ENCODE measurements at regions not wholly inside any gene's neighbourhood (a gene's known extent, or its start where the extent isn't known, plus 50 kb on each side); places are given as distances from the start of the nearest gene placed in this dataset.

GRCh38 chr7:26046150-26046549, 105.8 kb upstream of the NFE2L3 start:
- Histone ChIP-seq H2AFZ (ENCODE audit: low read length) (no peak overlapping the region), H3K36me3 (ENCODE audit: control insufficient read depth, insufficient read depth, low read length) (no peaks in the 10 kb centered on the region), H3K27ac (ENCODE audit: insufficient read depth, low read length) (no peak overlapping the region), H4K20me1 (ENCODE audit: control insufficient read depth, extremely low read depth, insufficient read depth, low read length) (no peaks in the 10 kb centered on the region), H3K27me3 (ENCODE audit: control insufficient read depth, insufficient read depth, low read length) (no peaks in the 10 kb centered on the region), H3K4me1 (ENCODE audit: control insufficient read depth, extremely low read depth, insufficient read depth, low read length) (no peaks in the 10 kb centered on the region), H3K79me2 (ENCODE audit: control insufficient read depth, insufficient read depth, low read length) (no peaks in the 10 kb centered on the region), H3K4me2 (ENCODE audit: extremely low read depth, insufficient read depth, low read length) (no peak overlapping the region), H3K4me3 (replicated peaks in 1 of 4; ENCODE audit: control extremely low read depth in 1 of 4, insufficient read depth in 1 of 4, low read depth in 3 of 4, low read length in 4 of 4) (no peak overlapping the region), H3K9ac (ENCODE audit: insufficient read depth, low read length) (no peak overlapping the region), H3K9me3 (ENCODE audit: control insufficient read depth, insufficient read depth, low read depth, low read length) (no peaks in the 10 kb centered on the region)
- no peak for DNase-seq (ENCODE audit: low read depth in 2 of 2)
- TF ChIP-seq CTCF (conservative IDR thresholded peaks at IDR 0.05 in 1 of 2, IDR thresholded peaks at IDR 0.05 in 1 of 2; ENCODE audit: low read depth in 1 of 2, low read length in 2 of 2) = no peak
- TF ChIP-seq EZH2 (IDR thresholded peaks at IDR 0.05; ENCODE audit: low read length, missing control alignments) = no peak

GRCh38 chr7:26046878-26047277, 105.1 kb upstream of the NFE2L3 start:
- H3K9me3 ChIP-seq (ENCODE audit: control insufficient read depth, insufficient read depth, low read depth, low read length) = no peaks in the 10 kb centered on the region
- H3K9ac ChIP-seq (ENCODE audit: insufficient read depth, low read length) = no peak overlapping the region
- no peak overlapping the region for H3K4me2 ChIP-seq (ENCODE audit: extremely low read depth, insufficient read depth, low read length)
- DNase-seq (ENCODE audit: low read depth in 2 of 2) = no peak
- no peaks in the 10 kb centered on the region for H4K20me1 ChIP-seq (ENCODE audit: control insufficient read depth, extremely low read depth, insufficient read depth, low read length)
- H3K4me3 ChIP-seq (replicated peaks in 1 of 4; ENCODE audit: control extremely low read depth in 1 of 4, insufficient read depth in 1 of 4, low read depth in 3 of 4, low read length in 4 of 4) = no peak overlapping the region
- no peak overlapping the region for H3K27ac ChIP-seq (ENCODE audit: insufficient read depth, low read length)
- no peaks in the 10 kb centered on the region for H3K36me3 ChIP-seq (ENCODE audit: control insufficient read depth, insufficient read depth, low read length)
- no peak overlapping the region for H2AFZ ChIP-seq (ENCODE audit: low read length)
- H3K79me2 ChIP-seq (ENCODE audit: control insufficient read depth, insufficient read depth, low read length) = no peaks in the 10 kb centered on the region
- no peak for TF ChIP-seq EZH2 (IDR thresholded peaks at IDR 0.05; ENCODE audit: low read length, missing control alignments)
- TF ChIP-seq CTCF (conservative IDR thresholded peaks at IDR 0.05 in 1 of 2, IDR thresholded peaks at IDR 0.05 in 1 of 2; ENCODE audit: low read depth in 1 of 2, low read length in 2 of 2) = no peak
- no peaks in the 10 kb centered on the region for H3K4me1 ChIP-seq (ENCODE audit: control insufficient read depth, extremely low read depth, insufficient read depth, low read length)
- H3K27me3 ChIP-seq (ENCODE audit: control insufficient read depth, insufficient read depth, low read length) = no peaks in the 10 kb centered on the region

GRCh38 chr7:26048663-26049062, 103.3 kb upstream of the NFE2L3 start:
- H3K4me3 ChIP-seq (replicated peaks in 1 of 4; ENCODE audit: control extremely low read depth in 1 of 4, insufficient read depth in 1 of 4, low read depth in 3 of 4, low read length in 4 of 4) = no peak overlapping the region
- no peak overlapping the region for H2AFZ ChIP-seq (ENCODE audit: low read length)
- no peaks in the 10 kb centered on the region for H3K79me2 ChIP-seq (ENCODE audit: control insufficient read depth, insufficient read depth, low read length)
- no peak overlapping the region for H3K27ac ChIP-seq (ENCODE audit: insufficient read depth, low read length)
- no peaks in the 10 kb centered on the region for H3K4me1 ChIP-seq (ENCODE audit: control insufficient read depth, extremely low read depth, insufficient read depth, low read length)
- DNase-seq (ENCODE audit: low read depth in 2 of 2) = no peak
- H3K9me3 ChIP-seq (ENCODE audit: control insufficient read depth, insufficient read depth, low read depth, low read length) = no peaks in the 10 kb centered on the region
- H3K9ac ChIP-seq (ENCODE audit: insufficient read depth, low read length) = no peak overlapping the region
- H3K27me3 ChIP-seq (ENCODE audit: control insufficient read depth, insufficient read depth, low read length) = no peaks in the 10 kb centered on the region
- no peak overlapping the region for H3K4me2 ChIP-seq (ENCODE audit: extremely low read depth, insufficient read depth, low read length)
- TF ChIP-seq EZH2 (IDR thresholded peaks at IDR 0.05; ENCODE audit: low read length, missing control alignments) = no peak
- TF ChIP-seq CTCF (conservative IDR thresholded peaks at IDR 0.05 in 1 of 2, IDR thresholded peaks at IDR 0.05 in 1 of 2; ENCODE audit: low read depth in 1 of 2, low read length in 2 of 2) = no peak
- no peaks in the 10 kb centered on the region for H4K20me1 ChIP-seq (ENCODE audit: control insufficient read depth, extremely low read depth, insufficient read depth, low read length)
- H3K36me3 ChIP-seq (ENCODE audit: control insufficient read depth, insufficient read depth, low read length) = no peaks in the 10 kb centered on the region
